Endothelial cell of umbilical vein (primary cell): ENCODE measurements at regions not wholly inside any gene's neighbourhood (a gene's known extent, or its start where the extent isn't known, plus 50 kb on each side); places are given as distances from the start of the nearest gene placed in this dataset.

ENCODE experiments used
- BruUV-seq: library from RNA; stranded (reverse); fragments of 400-500 nt; replicated peaks from 2 replicates; lab custom pipeline; 2021; lab: Mats Ljungman, UMichigan
- CTCF ChIA-PET: fragments of 300-600, 350-600 bp; sonication (Branson Sonifier 250); formaldehyde crosslinking; loops from one replicate; lab custom pipeline; 2021; ENCODE audit warnings: antibody characterized with exemption, inconsistent platforms; lab: Charles Lee
- POLR2A ChIA-PET: fragments of 300-600, 350-600 bp; sonication (Branson Sonifier 250); formaldehyde crosslinking; loops from one replicate; lab custom pipeline; 2021; ENCODE audit warnings: antibody characterized with exemption, inconsistent platforms; lab: Charles Lee
- DNase-seq: peaks from one replicate; pipeline ENCODE4 v3.0.0-alpha.2; 2011; ENCODE audit warnings: low read depth, low spot score
- FAIRE-seq: peaks from 2 replicates; lab custom pipeline; 2011; peaks lifted over from hg19 to GRCh38; lab: Jason Lieb, UNC
- H2AFZ ChIP-seq: 2 replicates; pipeline ENCODE4 v1.6.0; 2012; ENCODE audit warnings: low read depth, low read length, control low read depth, inconsistent platforms
- H3K27ac ChIP-seq: 2 replicates; pipeline ENCODE4 v1.5.1; 2011; ENCODE audit warnings: low read depth, mild to moderate bottlenecking, control low read depth, low read length, moderate library complexity; ENCODE audit not compliant: insufficient read depth
- H3K27me3 ChIP-seq, 2 experiments: 2 replicates each; pipeline versions ENCODE4 v1.6.0 to v1.6.1; 2011; ENCODE audit warnings: low read length in 2 of 2, mixed read lengths in 1 of 2; ENCODE audit not compliant: control insufficient read depth in 2 of 2, insufficient read depth in 2 of 2
- H3K36me3 ChIP-seq, 2 experiments: 2 replicates in 1 of 2; 3 replicates in 1 of 2; pipeline ENCODE4 v1.5.1; 2011; ENCODE audit warnings: low read length in 2 of 2, mild to moderate bottlenecking in 1 of 2, moderate library complexity in 1 of 2; ENCODE audit not compliant: control insufficient read depth in 2 of 2, insufficient read depth in 2 of 2; ENCODE audit errors: extremely low read depth in 1 of 2
- H3K4me1 ChIP-seq: 3 replicates; pipeline ENCODE4 v1.5.1; 2011; ENCODE audit warnings: mild to moderate bottlenecking, low read length; ENCODE audit not compliant: control insufficient read depth, insufficient read depth; ENCODE audit errors: extremely low read depth
- H3K4me2 ChIP-seq: 2 replicates; pipeline ENCODE4 v1.6.1; 2011; ENCODE audit warnings: low read length, control low read depth, mixed read lengths; ENCODE audit not compliant: insufficient read depth
- H3K4me3 ChIP-seq, 3 experiments: fragments of 200-600 bp in 1 of 3; sonication (generic), shearing (Covaris generic) in 1 of 3; replicated peaks in 1 of 3; 2 replicates each; pipeline ENCODE4 v1.5.1; 2011 to 2016; ENCODE audit warnings: control low read depth in 3 of 3, low read length in 3 of 3, mild to moderate bottlenecking in 2 of 3, inconsistent platforms in 1 of 3, low read depth in 1 of 3, moderate library complexity in 1 of 3; ENCODE audit not compliant: insufficient read depth in 1 of 3
- H3K79me2 ChIP-seq: 2 replicates; pipeline ENCODE4 v1.6.0; 2012; ENCODE audit warnings: low read length, inconsistent platforms; ENCODE audit not compliant: control insufficient read depth, insufficient read depth
- H3K9ac ChIP-seq: replicated peaks from 2 replicates; pipeline ENCODE3; 2011; ENCODE audit warnings: low read length, control low read depth; ENCODE audit not compliant: insufficient read depth; ENCODE audit errors: extremely low read depth
- H3K9me1 ChIP-seq: replicated peaks from 3 replicates; pipeline ENCODE4 v1.6.0; 2011; ENCODE audit warnings: mild to moderate bottlenecking, low read length; ENCODE audit not compliant: control insufficient read depth, insufficient read depth; ENCODE audit errors: extremely low read depth
- H3K9me3 ChIP-seq: replicated peaks from 2 replicates; pipeline ENCODE4 v1.5.1; 2012; ENCODE audit warnings: low read length, inconsistent platforms; ENCODE audit not compliant: control insufficient read depth, insufficient read depth
- H4K20me1 ChIP-seq: replicated peaks from 2 replicates; pipeline ENCODE3; 2011; ENCODE audit warnings: mild to moderate bottlenecking, low read length; ENCODE audit not compliant: control insufficient read depth, insufficient read depth; ENCODE audit errors: extremely low read depth
- CTCF ChIP-seq, 2 donors: IDR thresholded peaks; 1 replicate in 1 of 2; 2 replicates in 1 of 2; pipeline ENCODE4 v1.5.1; 2011; ENCODE audit warnings: low read length in 2 of 2, mild to moderate bottlenecking in 2 of 2, moderate library complexity in 2 of 2, control low read depth in 1 of 2, inconsistent platforms in 1 of 2, low read depth in 1 of 2; ENCODE audit not compliant: insufficient read depth in 1 of 2; ENCODE audit errors: extremely low read depth in 1 of 2
- EZH2 ChIP-seq: IDR thresholded peaks from 2 replicates; pipeline ENCODE4 v1.6.1; 2012; ENCODE audit warnings: borderline replicate concordance, low read depth, mild to moderate bottlenecking, moderate library complexity, low read length, inconsistent platforms; ENCODE audit not compliant: severe bottlenecking
- FOS ChIP-seq: IDR thresholded peaks from 2 replicates; pipeline ENCODE4 v1.6.1; 2011; ENCODE audit warnings: mild to moderate bottlenecking, low read length, moderate library complexity, borderline replicate concordance; ENCODE audit not compliant: insufficient read depth
- GATA2 ChIP-seq: IDR thresholded peaks from 2 replicates; pipeline ENCODE4 v1.7.0; 2011; ENCODE audit warnings: low read depth, mild to moderate bottlenecking, moderate library complexity, mixed read lengths, low read length; ENCODE audit not compliant: insufficient read length, insufficient read depth
- JUN ChIP-seq: IDR thresholded peaks from 2 replicates; pipeline ENCODE4 v1.6.1; 2011; ENCODE audit warnings: borderline replicate concordance, low read depth; ENCODE audit not compliant: insufficient read length, insufficient read depth
- MYC ChIP-seq: IDR thresholded peaks from one replicate; pipeline ENCODE4 v1.6.1; 2011; ENCODE audit warnings: mild to moderate bottlenecking, low read depth, low read length
- POLR2A ChIP-seq: IDR thresholded peaks from 2 replicates; pipeline ENCODE4 v1.6.1; 2012; ENCODE audit warnings: low read depth, mild to moderate bottlenecking, control low read depth, low read length
- POLR2AphosphoS5 ChIP-seq: IDR thresholded peaks from 2 replicates; pipeline ENCODE4 v1.6.1; 2012; ENCODE audit warnings: low read depth, mild to moderate bottlenecking, control low read depth, low read length, moderate library complexity; ENCODE audit not compliant: insufficient read depth
- dilution Hi-C: fragments of 300-500 bp; cut with MboI; formaldehyde crosslinking; loops from one replicate; pipeline ENCODE4 v1.15.0; 2019; ENCODE audit warnings: low sequenced_read_pairs; ENCODE audit not compliant: extremely low pct_ligation_motif_present
- intact Hi-C: fragments of 100-400 bp; cut with micrococcal nuclease; formaldehyde crosslinking; loops from one replicate; pipeline ENCODE4 v1.10.0; 2022
- TF ChIP-seq, protein P1 (sequence below): IDR thresholded peaks from 2 replicates; pipeline ENCODE4 v1.6.1; 2011; ENCODE audit not compliant: insufficient read depth, insufficient read length

DNA sequence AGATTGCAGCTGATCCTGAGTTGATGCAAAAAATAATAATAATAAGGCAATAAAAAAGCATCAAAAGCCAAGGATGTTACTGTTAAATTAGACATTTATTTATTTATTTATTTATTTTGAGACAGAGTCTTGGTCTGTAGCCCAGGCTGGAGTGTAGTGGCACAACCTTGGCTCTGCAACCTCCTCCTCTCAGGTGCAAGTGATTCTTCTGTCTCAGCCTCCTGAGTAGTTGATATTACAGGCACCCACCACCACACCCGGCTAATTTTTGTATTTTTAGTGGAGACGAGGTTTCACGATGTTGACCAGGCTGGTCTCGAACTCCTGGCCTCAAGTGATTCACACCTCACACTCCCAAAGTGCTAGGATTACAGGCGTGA is 465.5 kb upstream of the NRP1 start:
- Histone ChIP-seq H3K79me2 (no peaks in the 10 kb centered on the region), H3K9ac (no peak overlapping the region), H3K36me3 (no peaks in the 10 kb centered on the region), H3K9me1 (no peaks in the 10 kb centered on the region), H3K9me3 (no peaks in the 10 kb centered on the region), H2AFZ (no peak overlapping the region), H4K20me1 (no peaks in the 10 kb centered on the region), H3K27me3 (peaks cover 0 to under 1% of the 10 kb centered on the region in 2 experiments), H3K27ac (no peak overlapping the region), H3K4me3 (no peak overlapping the region), H3K4me2 (no peak overlapping the region), H3K4me1 (peaks cover 7% of the 10 kb centered on the region)
- DNase-seq (no peak), FAIRE-seq (no peak)
- ChIA-PET CTCF (no interaction called here), POLR2A (no interaction called here)
- TF ChIP-seq JUN = no peak
- no peak for TF ChIP-seq CTCF (IDR thresholded peaks at IDR 0.05; ENCODE audit: extremely low read depth in 1 of 2, insufficient read depth in 1 of 2, low read depth in 1 of 2, low read length in 2 of 2)
- no peak for TF ChIP-seq EZH2
- no TSS peak for BruUV-seq
- dilution Hi-C loops = no loop called here
- intact Hi-C loops = no loop called here

DNA sequence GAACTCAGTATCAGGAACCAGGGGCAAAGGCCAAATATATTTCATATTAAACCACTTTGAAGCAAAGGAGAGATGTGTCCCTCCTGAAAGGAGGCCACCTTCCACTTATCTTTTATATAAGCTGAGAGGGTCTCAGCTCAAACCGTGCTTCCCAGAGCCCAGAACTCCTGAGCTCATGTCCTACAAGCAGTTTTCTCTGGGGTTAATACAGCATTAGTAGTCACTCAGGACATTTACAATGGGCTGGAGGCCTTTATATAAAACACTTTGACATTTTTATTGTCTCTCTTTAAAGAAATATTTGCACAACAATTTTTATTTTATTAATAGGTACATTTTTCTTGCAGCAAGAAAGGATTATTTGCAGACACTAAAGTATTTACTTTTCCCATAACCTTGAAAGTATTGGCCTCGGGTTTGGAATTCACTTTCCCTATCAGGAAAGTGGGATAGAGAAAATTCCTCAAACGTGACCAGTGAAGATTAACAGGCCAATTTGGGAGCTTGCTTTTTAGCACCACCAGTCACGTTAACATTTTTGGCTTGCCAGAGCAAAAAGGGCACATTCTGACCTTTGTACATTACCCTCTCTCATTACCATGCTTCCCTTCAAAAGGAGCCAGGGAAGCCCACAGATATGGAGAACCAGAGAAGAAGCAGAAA is 464.9 kb upstream of the NRP1 start:
- ChIA-PET CTCF (interaction anchor here (1.3 kb wide), 1 partner anchor 28 kb away, joined by 3 read pairs; no protein-coding TSS in a partner anchor), POLR2A (no interaction called here)
- H3K36me3 ChIP-seq = no peaks in the 10 kb centered on the region
- no peak overlapping the region for H3K4me2 ChIP-seq
- no peaks in the 10 kb centered on the region for H3K9me3 ChIP-seq
- H3K4me3 ChIP-seq = no peak overlapping the region
- H3K9me1 ChIP-seq = no peaks in the 10 kb centered on the region
- H4K20me1 ChIP-seq = no peaks in the 10 kb centered on the region
- no peak for FAIRE-seq
- H2AFZ ChIP-seq = no peak overlapping the region
- TF ChIP-seq GATA2 = no peak
- no peak for TF ChIP-seq POLR2A
- no peak for TF ChIP-seq POLR2AphosphoS5
- TF ChIP-seq JUN = no peak
- no peak for TF ChIP-seq CTCF (IDR thresholded peaks at IDR 0.05; ENCODE audit: extremely low read depth in 1 of 2, insufficient read depth in 1 of 2, low read depth in 1 of 2, low read length in 2 of 2)
- TF ChIP-seq, protein P1, sequence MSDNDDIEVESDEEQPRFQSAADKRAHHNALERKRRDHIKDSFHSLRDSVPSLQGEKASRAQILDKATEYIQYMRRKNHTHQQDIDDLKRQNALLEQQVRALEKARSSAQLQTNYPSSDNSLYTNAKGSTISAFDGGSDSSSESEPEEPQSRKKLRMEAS = no peak
- TF ChIP-seq FOS = no peak
- no peak for TF ChIP-seq MYC
- TF ChIP-seq EZH2 = no peak
- no TSS peak for BruUV-seq
- no peak overlapping the region for H3K9ac ChIP-seq
- intact Hi-C loops (no loop called here), dilution Hi-C loops (no loop called here)
- no peaks in the 10 kb centered on the region for H3K79me2 ChIP-seq
- DNase-seq = no peak
- H3K27ac ChIP-seq = no peak overlapping the region
- peaks cover 0 to 2% of the 10 kb centered on the region in 2 experiments for H3K27me3 ChIP-seq
- H3K4me1 ChIP-seq = peaks cover 7% of the 10 kb centered on the region
